Tibial nerve (tissue), 4 donors: ENCODE measurements at regions not wholly inside any gene's neighbourhood (a gene's known extent, or its start where the extent isn't known, plus 50 kb on each side); places are given as distances from the start of the nearest gene placed in this dataset.

Experiments used
- EP300 ChIP-seq, 2 donors: sonication (generic); formaldehyde crosslinking; IDR thresholded peaks; one replicate each; pipeline ENCODE4 v1.6.1; 2017; ENCODE audit warnings: antibody characterized with exemption in 2 of 2, mild to moderate bottlenecking in 1 of 2
- POLR2A ChIP-seq, 2 donors: fragments of 450-650 bp; IDR thresholded peaks; one replicate each; pipeline ENCODE4 v1.6.1; 2017; ENCODE audit warnings: antibody characterized with exemption in 2 of 2, mild to moderate bottlenecking in 2 of 2, moderate library complexity in 2 of 2
- TF ChIP-seq, protein P1 (sequence below), 5 experiments: fragments of 200-600 bp in 3 of 5; fragments of 450-650 bp in 2 of 5; sonication (generic) in 3 of 5; IDR thresholded peaks; one replicate each; pipeline ENCODE4 v1.5.1; 2016 to 2019; ENCODE audit warnings: antibody characterized with exemption in 5 of 5, mild to moderate bottlenecking in 3 of 5, moderate library complexity in 2 of 5

GRCh38 chr4:19239565-19239964, 1012.1 kb upstream of the SLIT2 start:
- TF ChIP-seq, protein P1, sequence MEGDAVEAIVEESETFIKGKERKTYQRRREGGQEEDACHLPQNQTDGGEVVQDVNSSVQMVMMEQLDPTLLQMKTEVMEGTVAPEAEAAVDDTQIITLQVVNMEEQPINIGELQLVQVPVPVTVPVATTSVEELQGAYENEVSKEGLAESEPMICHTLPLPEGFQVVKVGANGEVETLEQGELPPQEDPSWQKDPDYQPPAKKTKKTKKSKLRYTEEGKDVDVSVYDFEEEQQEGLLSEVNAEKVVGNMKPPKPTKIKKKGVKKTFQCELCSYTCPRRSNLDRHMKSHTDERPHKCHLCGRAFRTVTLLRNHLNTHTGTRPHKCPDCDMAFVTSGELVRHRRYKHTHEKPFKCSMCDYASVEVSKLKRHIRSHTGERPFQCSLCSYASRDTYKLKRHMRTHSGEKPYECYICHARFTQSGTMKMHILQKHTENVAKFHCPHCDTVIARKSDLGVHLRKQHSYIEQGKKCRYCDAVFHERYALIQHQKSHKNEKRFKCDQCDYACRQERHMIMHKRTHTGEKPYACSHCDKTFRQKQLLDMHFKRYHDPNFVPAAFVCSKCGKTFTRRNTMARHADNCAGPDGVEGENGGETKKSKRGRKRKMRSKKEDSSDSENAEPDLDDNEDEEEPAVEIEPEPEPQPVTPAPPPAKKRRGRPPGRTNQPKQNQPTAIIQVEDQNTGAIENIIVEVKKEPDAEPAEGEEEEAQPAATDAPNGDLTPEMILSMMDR (IDR thresholded peaks at IDR 0.05), result no peak
- TF ChIP-seq EP300 (IDR thresholded peaks at IDR 0.05) (no peak), POLR2A (IDR thresholded peaks at IDR 0.05) (no peak)
